GM21825 (cell line): ENCODE measurements at regions not wholly inside any gene's neighbourhood (a gene's known extent, or its start where the extent isn't known, plus 50 kb on each side); places are given as distances from the start of the nearest gene placed in this dataset.

ENCODE experiments used
- ATAC-seq: cut with Tn5 transposase; IDR thresholded peaks from one replicate; pipeline ENCODE4 v1.9.1; 2021; ENCODE audit warnings: mild to moderate bottlenecking, moderate library complexity; ENCODE audit not compliant: unreplicated experiment

DNA sequence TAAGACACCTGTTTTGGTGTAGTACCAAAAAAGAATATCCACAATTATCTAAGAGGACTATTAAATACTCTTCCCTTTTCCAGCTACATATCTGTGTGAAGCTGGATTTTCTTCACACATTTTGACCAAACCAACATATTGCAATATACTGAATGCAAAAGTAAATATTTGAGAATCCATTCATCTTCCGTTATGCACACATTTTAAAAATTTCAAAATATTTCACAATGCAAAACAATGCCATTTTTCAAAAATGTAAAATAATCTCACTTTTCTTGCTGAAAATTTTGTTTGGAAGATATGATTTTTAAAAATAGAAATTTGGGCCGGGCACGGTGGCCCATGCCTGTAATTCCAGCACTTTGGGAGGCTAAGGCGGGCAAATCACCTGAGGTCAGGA is 133.9 kb upstream of the FUT8 start:
- ATAC-seq: no peak

GRCh38 chr14:65279510-65279909 is 133.0 kb upstream of the FUT8 start:
- no peak for ATAC-seq

- no peak for ATAC-seq
Measured at GRCh38 chr14:65279958-65280357, 132.6 kb upstream of the FUT8 start.

GRCh38 chr14:65280653-65281052 is 131.9 kb upstream of the FUT8 start:
- ATAC-seq: no peak

GRCh38 chr14:65281991-65282895 is 130.3 kb upstream of the FUT8 start:
- no peak for ATAC-seq

- ATAC-seq: no peak
Measured at GRCh38 chr14:65282896-65283253, 129.7 kb upstream of the FUT8 start.

DNA sequence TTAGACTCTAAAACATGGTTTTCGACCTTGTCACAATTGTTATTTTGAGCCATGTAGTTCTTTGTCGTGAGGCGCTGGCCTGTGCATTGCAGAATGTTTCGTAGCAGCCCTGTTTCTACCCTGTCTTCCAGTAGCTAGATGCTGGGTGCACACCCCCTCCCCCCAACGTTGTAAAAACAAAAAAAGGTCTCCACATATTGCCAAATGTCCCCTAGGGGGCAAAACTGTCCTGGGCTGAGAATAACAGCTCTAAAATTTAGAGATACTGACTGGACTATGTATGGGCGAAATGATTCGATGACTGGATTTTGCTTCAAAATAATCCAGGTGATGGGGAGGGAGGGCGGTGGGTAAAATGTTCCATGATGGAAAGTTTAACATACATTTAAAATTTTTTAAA is 126.1 kb upstream of the FUT8 start:
- ATAC-seq: no peak

- ATAC-seq: peak; percentile 53
Measured at GRCh38 chr14:65287264-65288131, 125.0 kb upstream of the FUT8 start.

DNA sequence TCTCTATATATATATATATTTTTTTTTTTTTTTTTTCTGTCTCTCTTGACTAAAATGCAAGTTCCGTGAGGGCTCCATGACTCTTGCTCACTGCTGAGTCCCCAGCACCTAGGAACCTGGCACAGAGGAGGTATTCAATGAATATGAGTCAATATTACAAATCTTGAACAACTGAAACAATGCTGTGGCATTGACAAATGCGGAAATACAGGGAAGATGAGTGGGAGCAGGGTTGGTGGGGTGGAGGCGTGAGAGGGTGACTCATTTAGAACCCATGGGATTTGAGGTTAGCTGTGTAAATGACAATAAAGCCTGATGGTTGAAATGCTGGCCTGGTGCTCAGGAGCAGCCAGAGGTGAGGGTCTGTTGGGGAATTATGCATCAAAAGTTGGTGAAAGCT is 121.7 kb upstream of the FUT8 start:
- no peak for ATAC-seq

GRCh38 chr14:65291531-65291930 is 121.0 kb upstream of the FUT8 start:
- no peak for ATAC-seq

DNA sequence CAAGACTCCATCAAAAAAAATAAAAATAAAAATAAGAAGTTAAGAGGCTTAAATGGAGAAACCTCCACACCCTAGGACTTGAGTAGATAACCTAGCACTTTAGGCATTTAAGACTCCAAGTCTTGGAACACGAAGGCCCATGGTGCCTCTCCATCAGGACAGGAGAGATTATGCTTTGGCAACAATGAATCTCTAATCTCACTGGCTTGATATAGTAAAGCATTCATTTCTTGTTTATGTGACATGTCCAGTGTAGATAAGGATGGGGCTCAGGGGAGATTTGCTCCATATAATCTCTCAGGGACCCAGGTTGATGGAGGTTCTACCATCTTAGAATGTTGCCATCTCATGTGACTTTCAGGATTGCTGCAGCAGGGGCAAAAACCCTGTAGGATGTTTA is 117.7 kb upstream of the FUT8 start:
- ATAC-seq: no peak

- ATAC-seq: no peak
Measured at GRCh38 chr14:65296402-65296801, 116.1 kb upstream of the FUT8 start.

DNA sequence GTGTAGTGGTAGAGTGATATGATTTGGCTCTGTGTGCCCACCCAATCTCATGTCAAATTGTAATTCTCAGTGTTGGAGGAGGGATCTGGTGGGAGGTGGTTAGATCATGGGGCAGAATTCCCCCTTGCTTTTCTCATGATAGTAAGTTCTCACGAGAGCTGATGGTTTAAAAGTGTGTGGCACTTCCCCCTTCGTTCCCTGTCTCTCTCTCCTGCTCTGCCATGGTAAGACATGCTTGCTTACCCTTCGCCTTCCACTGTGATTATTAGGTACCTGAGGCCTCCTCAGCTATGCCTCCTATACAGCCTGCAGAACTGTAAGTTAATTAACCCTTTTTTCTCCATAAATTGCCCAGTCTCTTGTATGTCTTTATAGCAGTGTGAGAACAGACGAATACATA is 115.7 kb upstream of the FUT8 start:
- no peak for ATAC-seq

DNA sequence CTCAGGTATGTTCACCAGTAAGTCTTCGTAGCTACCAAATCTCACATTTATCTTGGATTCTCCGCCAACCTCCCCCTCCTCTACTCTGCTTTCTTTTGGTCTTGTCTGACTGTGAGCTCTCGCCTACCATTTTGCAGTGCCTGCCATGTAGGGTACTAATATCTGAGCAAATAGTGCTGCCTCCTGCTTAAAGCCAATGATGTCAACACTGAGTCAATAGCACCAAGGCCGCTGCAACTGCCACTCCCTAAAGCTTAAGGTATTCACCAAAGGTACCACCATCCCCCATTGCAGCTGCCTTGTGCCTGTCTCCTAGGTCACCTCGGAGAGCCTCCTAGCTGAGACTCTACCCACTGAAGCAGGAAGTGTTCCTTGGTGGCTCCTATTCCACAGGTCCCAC is 114.8 kb upstream of the FUT8 start:
- ATAC-seq: no peak

- ATAC-seq: no peak
Measured at GRCh38 chr14:65299826-65300225, 112.7 kb upstream of the FUT8 start.

DNA sequence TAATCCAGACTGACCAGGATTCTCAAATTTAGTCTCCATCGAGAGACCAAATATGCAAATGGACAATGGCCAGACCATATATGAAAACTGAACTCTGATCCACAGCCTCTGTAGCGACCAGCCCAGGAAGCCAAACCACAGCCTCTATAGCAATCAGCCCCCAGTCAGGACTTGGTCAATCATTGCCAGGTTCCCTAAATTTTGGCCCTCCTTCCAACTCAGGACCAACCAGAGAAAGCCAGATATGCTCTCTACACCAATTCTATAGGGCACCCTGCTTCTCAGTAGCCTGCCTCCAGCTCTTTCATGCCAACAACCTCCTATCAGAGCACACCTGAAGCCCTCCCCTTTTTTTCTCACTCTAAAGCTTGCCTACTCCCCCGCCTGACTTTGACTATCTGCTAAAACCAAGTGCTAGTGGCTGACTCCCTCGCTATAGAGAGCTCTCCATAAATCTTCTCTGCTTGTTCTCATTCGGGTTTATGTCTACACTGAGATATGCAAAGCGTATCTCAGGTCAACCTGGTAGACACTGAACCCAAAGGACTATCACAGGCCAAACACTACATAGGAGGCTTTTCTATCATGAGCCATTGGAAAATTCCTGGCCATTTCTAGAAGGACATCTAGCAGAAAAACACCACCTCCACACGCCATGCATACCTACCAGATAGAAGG is 110.5 kb upstream of the FUT8 start:
- ATAC-seq: peak; percentile 54

DNA sequence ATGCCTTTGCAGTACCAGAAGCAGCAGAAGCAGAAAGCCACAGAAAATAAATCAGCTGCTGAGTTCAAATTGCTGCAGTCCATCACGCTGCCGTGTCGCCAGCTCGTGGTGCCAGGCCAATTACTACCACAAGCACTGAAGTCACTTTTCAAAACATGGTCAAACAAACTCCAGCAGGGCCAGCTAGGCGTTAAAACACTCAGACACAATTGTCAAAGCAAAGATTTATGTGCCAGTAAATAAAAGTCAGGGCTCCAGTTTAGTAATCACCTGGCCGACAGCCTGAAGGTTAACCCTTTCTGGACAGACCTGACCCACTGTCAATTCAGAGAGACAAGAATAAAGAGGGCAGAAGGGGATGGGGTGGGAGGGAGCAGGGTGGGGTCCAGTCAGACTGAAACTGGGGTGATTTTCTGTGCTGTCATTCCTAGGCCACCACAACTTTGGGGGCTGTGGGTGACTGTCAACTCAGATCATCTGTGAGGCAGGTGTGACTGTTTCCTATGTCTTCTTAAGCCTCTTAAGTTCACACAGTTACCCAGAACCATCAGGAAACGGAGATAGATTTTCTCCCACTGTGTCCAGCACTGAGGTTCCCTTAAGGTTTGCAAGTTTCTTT is 109.8 kb upstream of the FUT8 start:
- peak; percentile 43 for ATAC-seq

DNA sequence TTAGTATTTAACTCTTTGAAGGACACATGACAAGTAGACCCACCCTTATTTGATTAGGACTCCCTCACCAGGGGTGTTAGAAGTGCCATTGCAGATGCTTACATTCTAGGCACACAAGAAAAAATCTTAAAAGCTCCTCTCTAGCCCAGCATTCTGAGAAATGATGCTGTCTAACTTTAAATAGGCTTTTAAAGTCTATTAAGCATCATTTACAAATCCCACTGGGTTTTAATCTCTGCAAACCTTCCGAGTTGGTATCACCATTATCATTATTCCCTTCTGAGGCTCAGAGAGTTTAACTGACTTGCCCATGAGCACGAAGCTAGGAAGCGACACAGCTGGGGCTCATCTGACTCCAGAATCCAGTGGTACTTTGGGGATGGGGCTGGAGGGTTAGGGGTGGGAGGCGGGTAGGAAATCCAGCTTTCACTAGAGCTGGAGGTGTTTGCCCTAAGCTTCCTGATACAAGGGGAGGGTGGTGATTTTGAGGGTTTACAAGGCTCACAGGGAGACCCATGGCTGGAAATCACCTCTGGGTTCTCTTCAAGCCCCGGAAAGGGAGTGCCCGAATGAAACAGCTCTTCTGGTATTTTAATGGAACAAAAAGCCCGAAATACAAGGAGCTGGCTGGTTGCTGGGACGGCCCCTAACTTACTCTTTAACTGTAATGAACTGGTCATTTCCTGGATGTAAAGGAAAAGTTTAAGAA is 109.2 kb upstream of the FUT8 start:
- ATAC-seq: no peak

DNA sequence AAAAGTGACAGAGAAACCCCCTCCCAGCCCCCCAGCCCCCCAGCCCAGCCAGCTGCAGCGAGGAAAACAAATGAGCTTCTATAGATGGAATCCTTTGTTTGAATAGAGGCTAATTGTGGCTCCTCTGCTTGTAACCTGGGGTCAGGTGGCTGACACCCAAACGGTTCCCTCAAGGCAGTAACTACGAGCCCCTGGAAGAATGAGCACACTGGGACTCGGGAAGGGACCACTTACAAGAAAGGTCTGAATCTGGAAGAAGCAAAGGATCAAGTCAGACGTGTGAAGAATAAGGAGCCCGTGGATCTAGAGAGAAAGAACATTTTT is 108.7 kb upstream of the FUT8 start:
- no peak for ATAC-seq

GRCh38 chr14:65304239-65304638 is 108.3 kb upstream of the FUT8 start:
- no peak for ATAC-seq

DNA sequence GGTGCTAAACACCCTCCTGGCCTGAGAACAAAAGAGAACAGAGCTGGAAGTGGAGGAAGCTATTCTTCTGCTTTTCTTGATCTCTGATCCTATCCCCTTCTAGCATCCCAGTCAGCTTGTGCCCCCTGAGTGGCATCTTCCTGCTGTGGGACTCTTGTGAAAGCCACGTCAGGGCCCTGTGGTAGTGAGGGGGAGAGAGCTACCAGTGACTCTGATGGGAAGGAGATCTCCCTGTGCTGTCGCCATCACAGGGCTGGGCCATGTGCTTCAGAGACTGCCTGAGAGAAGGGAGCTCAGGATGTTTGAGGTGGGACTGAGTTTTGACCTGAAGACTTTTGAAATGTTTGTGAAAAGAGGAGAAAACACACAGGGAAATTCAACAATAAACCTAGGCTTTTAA is 107.6 kb upstream of the FUT8 start:
- ATAC-seq: no peak
